Spleen (tissue), 7 donors: ENCODE measurements at regions not wholly inside any gene's neighbourhood (a gene's known extent, or its start where the extent isn't known, plus 50 kb on each side); places are given as distances from the start of the nearest gene placed in this dataset.
"Not testable (repeated sequence)": the region's sequence is repeated elsewhere in the genome, so short reads cannot be mapped to it uniquely, and the experiment has no call there.

Experiments used
- CTCF ChIP-seq, 11 experiments: fragments of 200-600 bp in 7 of 11; fragments of 450-650 bp in 4 of 11; sonication (generic) in 4 of 11; IDR thresholded peaks in 8 of 11; conservative IDR thresholded peaks in 3 of 11; 1 replicate in 7 of 11; 2 replicates in 4 of 11; pipeline versions ENCODE4 v1.4.0 to v1.8.0; 2016 to 2021; ENCODE audit warnings: antibody characterized with exemption in 11 of 11, inconsistent platforms in 4 of 11, mild to moderate bottlenecking in 1 of 11
- POLR2A ChIP-seq, 3 donors: fragments of 450-650 bp; IDR thresholded peaks; one replicate each; pipeline ENCODE4 v1.5.1; 2017; ENCODE audit warnings: antibody characterized with exemption in 3 of 3, mild to moderate bottlenecking in 1 of 3
- POLR2AphosphoS5 ChIP-seq, 3 donors: sonication (generic); formaldehyde crosslinking; IDR thresholded peaks; one replicate each; pipeline ENCODE4 v1.5.1; 2017; ENCODE audit warnings: antibody characterized with exemption in 3 of 3
- donor health status: DM: no; HTN: no; CAD: no; lungs with moderate emphysema.
- donor health status: DM: no; HTN: no; CAD: no.
- donor health status: DM: no; HTN: no; CAD: no.

DNA sequence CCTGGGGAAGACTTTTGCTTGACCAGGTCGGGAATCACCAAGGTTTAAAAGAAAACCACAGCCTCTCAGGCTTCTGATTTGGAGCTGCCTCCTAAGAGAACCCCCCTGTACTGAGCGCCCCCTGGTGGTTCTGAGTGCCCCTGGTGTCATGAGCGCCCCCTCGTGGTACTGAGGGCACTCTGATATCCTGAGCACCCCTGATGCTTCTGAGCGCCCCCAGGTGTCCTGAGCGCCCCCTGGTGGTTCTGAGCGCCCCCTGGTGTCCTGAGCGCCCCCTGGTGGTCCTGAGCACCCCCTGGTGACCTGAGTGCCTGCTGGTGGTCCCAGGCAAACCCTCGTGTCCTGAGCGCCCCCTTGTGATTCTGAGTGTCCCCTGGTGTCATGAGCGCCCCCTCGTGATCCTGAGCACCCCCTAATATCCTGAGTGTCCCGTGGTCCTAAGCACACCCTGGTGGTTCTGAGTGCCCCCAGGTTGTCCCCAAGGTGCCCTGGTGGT lies 643.8 kb downstream of the TMEM121 start:
- TF ChIP-seq CTCF (IDR thresholded peaks at IDR 0.05 in 8 of 11, conservative IDR thresholded peaks at IDR 0.05 in 3 of 11) = peak in 6 of 11 experiments; percentile 14 to 62 (median 40)
- TF ChIP-seq POLR2A, POLR2AphosphoS5 (IDR thresholded peaks at IDR 0.05): not testable (repeated sequence)
